Body of pancreas (tissue), 4 donors: ENCODE measurements at regions not wholly inside any gene's neighbourhood (a gene's known extent, or its start where the extent isn't known, plus 50 kb on each side); places are given as distances from the start of the nearest gene placed in this dataset.

Source experiments
- ATAC-seq: fragments of 150-250 bp; one replicate; pipeline ENCODE4 v1.9.1; 2016
- DNase-seq, 4 donors: peaks; one replicate each; pipeline ENCODE4 v3.0.0-alpha.2; 2019
- H3K27ac ChIP-seq, 4 donors: fragments of 200-600 bp; sonication (generic); 1 replicate in 3 of 4; 2 replicates in 1 of 4; pipeline versions ENCODE4 v1.5.1 to v1.6.1; 2016 to 2019; ENCODE audit warnings: mild to moderate bottlenecking in 1 of 4, mixed read lengths in 1 of 4, moderate library complexity in 1 of 4
- H3K27me3 ChIP-seq, 2 donors: fragments of 200-600 bp; sonication (generic); one replicate each; pipeline ENCODE4 v1.6.0; 2016; ENCODE audit warnings: mild to moderate bottlenecking in 1 of 2
- H3K36me3 ChIP-seq, 2 donors: fragments of 200-600 bp; sonication (generic); replicated peaks in 1 of 2; 2 replicates each; pipeline ENCODE4 v1.5.1; 2016; ENCODE audit warnings: low read depth in 2 of 2; ENCODE audit not compliant: insufficient read depth in 1 of 2
- H3K4me1 ChIP-seq: fragments of 200-600 bp; sonication (generic); one replicate; pipeline ENCODE4 v1.6.0; 2016
- H3K4me3 ChIP-seq, 2 donors: fragments of 200-600 bp; sonication (generic); 1 replicate in 1 of 2; 2 replicates in 1 of 2; pipeline ENCODE4 v1.5.1; 2016 to 2019
- H3K9me3 ChIP-seq, 3 donors: fragments of 200-600 bp; sonication (generic); 1 replicate in 2 of 3; 2 replicates in 1 of 3; pipeline ENCODE4 v1.5.1; 2016
- POLR2A ChIP-seq, 3 donors: fragments of 450-650 bp; IDR thresholded peaks; one replicate each; pipeline ENCODE4 v1.6.1; 2016; ENCODE audit warnings: antibody characterized with exemption in 3 of 3, mild to moderate bottlenecking in 2 of 3
- WGBS, 2 donors: methylation state at CpG; one replicate each; pipeline ENCODE4 v1.1.5; 2017; 5-methylcytosine and 5-hydroxymethylcytosine counted together
- intact Hi-C: fragments of 100-400 bp; cut with DNase I; formaldehyde crosslinking; loops from one replicate; pipeline ENCODE4 v1.15.1; 2023
- TF ChIP-seq, protein P1 (sequence below), 7 experiments: fragments of 450-650 bp in 4 of 7; fragments of 200-600 bp in 3 of 7; sonication (generic) in 3 of 7; IDR thresholded peaks; one replicate each; pipeline ENCODE4 v1.5.1; 2016 to 2019; ENCODE audit warnings: antibody characterized with exemption in 7 of 7

DNA sequence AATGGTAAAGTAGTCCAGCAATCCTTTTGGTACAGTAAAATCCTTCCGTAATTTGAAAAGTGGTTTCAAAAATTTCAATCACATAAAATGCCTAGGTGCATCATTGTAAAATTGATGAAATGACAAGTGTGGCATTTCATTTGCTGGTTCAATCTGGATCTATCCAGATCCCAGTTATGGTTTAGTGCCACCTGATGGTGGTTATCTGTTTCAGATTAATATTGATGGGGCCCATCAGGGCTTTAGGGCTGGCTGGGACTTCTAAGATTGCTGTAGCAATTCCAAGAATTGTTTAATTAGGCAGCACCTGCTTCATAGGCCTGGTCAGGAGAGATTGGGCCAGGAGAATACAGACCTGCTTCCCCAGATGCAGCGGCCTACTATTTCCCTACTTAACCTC is 55.5 kb upstream of the PIK3C3 start:
- TF ChIP-seq POLR2A (IDR thresholded peaks at IDR 0.05) = no peak
- Histone ChIP-seq H3K9me3 (no peaks in the 10 kb centered on the region), H3K4me1 (no peaks in the 10 kb centered on the region), H3K4me3 (no peak overlapping the region), H3K27me3 (no peaks in the 10 kb centered on the region), H3K27ac (no peak overlapping the region), H3K36me3 (no peaks in the 10 kb centered on the region)
- WGBS, 2 donors = 91 to 92% methylated on average over 2 of the region's 2 CpGs
- no peak for ATAC-seq
- intact Hi-C loops = no loop called here
- no peak for DNase-seq

DNA sequence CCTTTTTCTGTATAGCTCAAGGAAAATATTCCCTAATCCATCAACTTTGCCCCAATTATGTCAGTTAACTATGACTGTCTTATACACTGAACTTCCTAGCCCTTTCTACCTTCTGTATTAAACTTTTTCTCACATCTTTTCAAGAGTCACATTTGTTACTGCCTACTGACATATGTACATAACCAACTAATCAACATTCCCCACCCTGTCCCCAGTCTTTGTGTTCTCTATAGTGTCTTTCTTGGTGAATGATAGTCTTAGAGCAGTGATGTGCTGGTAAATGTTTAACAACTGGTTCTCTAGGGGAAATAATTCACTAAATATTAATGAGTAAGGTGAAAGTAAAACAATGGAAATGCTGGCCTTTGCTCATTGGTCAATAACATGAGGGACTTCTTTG is 61.6 kb upstream of the PIK3C3 start:
- intact Hi-C loops = no loop called here
- no peak overlapping the region for H3K27ac ChIP-seq
- DNase-seq = no peak
- no peak for ATAC-seq
- no peaks in the 10 kb centered on the region for H3K4me1 ChIP-seq
- no peaks in the 10 kb centered on the region for H3K36me3 ChIP-seq
- H3K9me3 ChIP-seq = no peaks in the 10 kb centered on the region
- H3K4me3 ChIP-seq = no peak overlapping the region
- TF ChIP-seq, protein P1, sequence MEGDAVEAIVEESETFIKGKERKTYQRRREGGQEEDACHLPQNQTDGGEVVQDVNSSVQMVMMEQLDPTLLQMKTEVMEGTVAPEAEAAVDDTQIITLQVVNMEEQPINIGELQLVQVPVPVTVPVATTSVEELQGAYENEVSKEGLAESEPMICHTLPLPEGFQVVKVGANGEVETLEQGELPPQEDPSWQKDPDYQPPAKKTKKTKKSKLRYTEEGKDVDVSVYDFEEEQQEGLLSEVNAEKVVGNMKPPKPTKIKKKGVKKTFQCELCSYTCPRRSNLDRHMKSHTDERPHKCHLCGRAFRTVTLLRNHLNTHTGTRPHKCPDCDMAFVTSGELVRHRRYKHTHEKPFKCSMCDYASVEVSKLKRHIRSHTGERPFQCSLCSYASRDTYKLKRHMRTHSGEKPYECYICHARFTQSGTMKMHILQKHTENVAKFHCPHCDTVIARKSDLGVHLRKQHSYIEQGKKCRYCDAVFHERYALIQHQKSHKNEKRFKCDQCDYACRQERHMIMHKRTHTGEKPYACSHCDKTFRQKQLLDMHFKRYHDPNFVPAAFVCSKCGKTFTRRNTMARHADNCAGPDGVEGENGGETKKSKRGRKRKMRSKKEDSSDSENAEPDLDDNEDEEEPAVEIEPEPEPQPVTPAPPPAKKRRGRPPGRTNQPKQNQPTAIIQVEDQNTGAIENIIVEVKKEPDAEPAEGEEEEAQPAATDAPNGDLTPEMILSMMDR (IDR thresholded peaks at IDR 0.05) = no peak
- no peak for TF ChIP-seq POLR2A (IDR thresholded peaks at IDR 0.05)
- H3K27me3 ChIP-seq = no peaks in the 10 kb centered on the region

DNA sequence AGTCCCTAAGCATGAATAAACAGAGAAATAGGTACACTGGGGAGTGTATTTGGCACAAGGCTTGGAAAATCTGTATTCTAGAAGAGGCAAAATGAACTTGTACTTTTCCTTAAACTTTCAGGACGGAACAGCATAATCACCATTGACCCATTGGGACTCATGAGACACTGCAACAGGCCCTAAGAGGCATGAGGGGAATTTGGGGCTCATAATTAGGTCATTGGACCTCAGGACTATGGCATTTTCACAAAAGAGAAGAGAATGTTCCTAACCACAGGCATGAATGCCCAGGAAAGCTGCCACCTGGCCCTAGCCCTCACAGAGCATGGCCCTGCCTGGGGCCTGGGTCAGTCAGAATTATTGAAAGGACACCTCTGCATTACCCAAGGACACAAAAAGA is 67.9 kb upstream of the PIK3C3 start:
- no peak for DNase-seq
- intact Hi-C loops = no loop called here
- Histone ChIP-seq H3K36me3 (no peaks in the 10 kb centered on the region), H3K27ac (no peak overlapping the region), H3K4me3 (no peak overlapping the region), H3K27me3 (no peaks in the 10 kb centered on the region), H3K4me1 (no peaks in the 10 kb centered on the region), H3K9me3 (no peaks in the 10 kb centered on the region)
- no peak for TF ChIP-seq POLR2A (IDR thresholded peaks at IDR 0.05)
- TF ChIP-seq, protein P1 (IDR thresholded peaks at IDR 0.05) = no peak
- ATAC-seq = no peak
- 26 to 50% methylated on average over 1 of the region's 1 CpG for WGBS, 2 donors

DNA sequence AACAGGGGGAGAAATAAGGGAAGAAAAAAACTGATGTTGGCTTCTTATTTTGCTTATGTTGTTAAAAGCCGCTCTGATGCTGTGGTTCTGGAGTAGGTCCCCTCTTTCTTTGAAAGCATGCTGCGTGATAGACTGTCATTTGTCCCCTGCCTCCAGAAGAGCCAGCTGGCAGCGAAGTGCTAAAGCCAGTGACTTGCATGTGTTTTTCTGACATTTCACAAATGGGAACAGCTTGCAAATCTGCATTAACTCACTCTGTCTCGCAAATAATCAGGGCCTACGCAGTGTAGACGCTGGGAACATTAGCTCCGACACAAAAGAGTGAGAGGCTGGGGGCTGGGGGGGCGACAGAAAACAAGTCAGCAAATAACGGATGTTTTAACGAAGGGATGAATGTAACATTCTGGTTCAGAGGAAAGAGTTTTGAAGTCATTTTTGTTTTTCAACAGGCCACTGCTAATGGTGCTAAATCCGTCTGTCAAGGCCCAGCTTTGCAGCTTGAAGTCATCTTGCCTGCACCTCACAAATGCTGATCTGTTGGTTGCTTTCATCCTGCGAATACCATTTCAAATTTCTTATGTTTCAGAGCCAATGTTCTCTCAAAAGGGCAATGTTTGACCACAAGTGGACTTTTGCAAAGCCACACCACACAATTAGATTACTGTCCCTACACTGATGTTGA is 68.8 kb upstream of the PIK3C3 start:
- 52 to 58% methylated on average over 12 of the region's 12 CpGs for WGBS, 2 donors
- TF ChIP-seq POLR2A (IDR thresholded peaks at IDR 0.05) = no peak
- TF ChIP-seq, protein P1 (IDR thresholded peaks at IDR 0.05) = no peak

DNA sequence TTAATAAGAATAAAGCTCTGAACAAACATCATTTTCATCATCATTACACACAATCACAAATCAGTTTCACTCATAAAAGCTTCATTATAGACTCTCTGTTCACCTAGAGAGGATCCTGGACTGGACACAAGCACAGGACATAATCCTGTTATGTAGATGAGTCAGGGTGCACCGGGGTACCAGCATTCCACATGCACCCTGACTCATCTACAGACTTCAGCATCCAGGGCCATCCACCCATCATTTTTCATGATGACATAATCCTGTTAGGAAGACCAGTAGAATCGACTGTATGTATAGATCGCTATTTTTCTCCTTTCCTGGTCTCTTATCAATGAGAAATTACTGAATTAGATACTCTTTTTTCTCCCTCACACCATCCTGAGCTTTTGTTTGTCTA is 73.7 kb upstream of the PIK3C3 start:
- Histone ChIP-seq H3K4me1 (no peaks in the 10 kb centered on the region), H3K36me3 (no peaks in the 10 kb centered on the region), H3K27ac (no peak overlapping the region), H3K27me3 (no peaks in the 10 kb centered on the region), H3K9me3 (no peaks in the 10 kb centered on the region), H3K4me3 (no peak overlapping the region)
- WGBS, 2 donors = 57 to 70% methylated on average over 3 of the region's 3 CpGs
- no peak for ATAC-seq
- no peak for TF ChIP-seq POLR2A (IDR thresholded peaks at IDR 0.05)
- TF ChIP-seq, protein P1 (IDR thresholded peaks at IDR 0.05) = no peak
- intact Hi-C loops = no loop called here
- no peak for DNase-seq

More for the DNA sequence above, 68.8 kb upstream of the PIK3C3 start:
- Histone ChIP-seq H3K36me3 (no peaks in the 10 kb centered on the region), H3K4me3 (no peak overlapping the region), H3K27me3 (no peaks in the 10 kb centered on the region), H3K9me3 (no peaks in the 10 kb centered on the region), H3K4me1 (no peaks in the 10 kb centered on the region), H3K27ac (no peak overlapping the region)
- ATAC-seq (no peak), DNase-seq (no peak)
- intact Hi-C loops = no loop called here
